ENCODE measurements at regions not wholly inside any gene's neighbourhood (a gene's known extent, or its start where the extent isn't known, plus 50 kb on each side); places are given as distances from the start of the nearest gene placed in this dataset.

DNA sequence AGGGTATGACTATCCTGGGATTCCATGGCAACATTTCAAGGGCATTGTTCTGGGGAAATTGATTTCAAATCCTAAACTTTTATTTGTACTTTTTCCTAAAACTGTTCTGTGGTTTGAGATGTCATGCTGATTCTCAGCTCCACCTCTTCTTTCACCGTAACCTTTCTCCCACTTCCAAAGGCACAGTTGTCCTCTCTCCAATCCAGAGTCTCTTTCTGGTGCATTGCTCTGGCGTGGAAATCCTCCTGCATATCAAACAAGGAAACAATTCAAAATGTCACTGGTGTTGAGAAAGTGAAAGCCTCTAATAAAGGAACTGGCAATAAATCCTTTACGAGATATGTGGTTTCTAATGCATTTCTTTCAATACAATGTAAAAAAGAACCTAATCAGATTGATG, 155.1 kb upstream of the CDH2 start:
- no peak for TF ChIP-seq CTCF (IDR thresholded peaks at IDR 0.05; ENCODE audit: low read depth, low read length, poor library complexity, severe bottlenecking)
- TF ChIP-seq EZH2phosphoT487 (IDR thresholded peaks at IDR 0.05; ENCODE audit: borderline replicate concordance, low read length): no peak

Measured in DOHH2 (cell line).